IMR-90 (cell line): ENCODE measurements at regions not wholly inside any gene's neighbourhood (a gene's known extent, or its start where the extent isn't known, plus 50 kb on each side); places are given as distances from the start of the nearest gene placed in this dataset.

ENCODE experiments used
- ATAC-seq: fragments of 200-7000 bp; cut with Tn5 transposase; 2 replicates; pipeline ENCODE4 v1.9.1; 2020; ENCODE audit warnings: low read depth, mild to moderate bottlenecking, moderate library complexity
- BruUV-seq: library from RNA; stranded (reverse); fragments of 400-500 nt; replicated peaks from 2 replicates; lab custom pipeline; 2021; lab: Mats Ljungman, UMichigan
- CTCF ChIA-PET: fragments of 300-600 bp; formaldehyde crosslinking; extraction: SDS; loops from one replicate; lab custom pipeline; 2021; ENCODE audit warnings: antibody characterized with exemption; lab: Yijun Ruan, JAX
- POLR2A ChIA-PET: fragments of 300-600 bp; sonication (Branson Sonifier 250); formaldehyde crosslinking; loops from one replicate; lab custom pipeline; 2022; ENCODE audit warnings: antibody characterized with exemption; ENCODE audit not compliant: unreplicated experiment; lab: Charles Lee
- DNase-seq: peaks from one replicate; pipeline ENCODE4 v3.0.0; 2013
- H2AFZ ChIP-seq: replicated peaks from 2 replicates; pipeline ENCODE3; 2013; ENCODE audit warnings: low read length, mild to moderate bottlenecking; ENCODE audit not compliant: poor library complexity
- H2AK5ac ChIP-seq: 2 replicates; pipeline ENCODE4 v1.6.1; 2013; ENCODE audit warnings: low read depth, low read length, inconsistent platforms
- H2AK9ac ChIP-seq: replicated peaks from 2 replicates; pipeline ENCODE3; 2013; ENCODE audit warnings: mild to moderate bottlenecking, low read depth, low read length, moderate library complexity; ENCODE audit not compliant: poor library complexity
- H2BK120ac ChIP-seq: 2 replicates; pipeline ENCODE4 v1.6.1; 2013; ENCODE audit warnings: low read depth, low read length, inconsistent platforms
- H2BK15ac ChIP-seq: 3 replicates; pipeline ENCODE4 v1.6.1; 2013; ENCODE audit warnings: low read depth, low read length, inconsistent platforms
- H2BK20ac ChIP-seq: 2 replicates; pipeline ENCODE4 v1.6.1; 2013; ENCODE audit warnings: low read depth, mild to moderate bottlenecking, inconsistent platforms, low read length, moderate library complexity
- H2BK5ac ChIP-seq: 2 replicates; pipeline ENCODE4 v1.6.1; 2013; ENCODE audit warnings: mild to moderate bottlenecking, low read depth, low read length, inconsistent platforms; ENCODE audit not compliant: poor library complexity, severe bottlenecking
- H3K14ac ChIP-seq: replicated peaks from 2 replicates; pipeline ENCODE4 v1.6.1; 2013; ENCODE audit warnings: low read depth, low read length, inconsistent platforms
- H3K18ac ChIP-seq: 2 replicates; pipeline ENCODE4 v1.6.1; 2013; ENCODE audit warnings: low read depth, low read length, control low read depth
- H3K23ac ChIP-seq: 2 replicates; pipeline ENCODE4 v1.6.1; 2013; ENCODE audit warnings: low read depth, low read length, inconsistent platforms
- H3K27ac ChIP-seq: 2 replicates; pipeline ENCODE4 v1.5.1; 2013; ENCODE audit warnings: mild to moderate bottlenecking, control low read depth, low read length; ENCODE audit not compliant: insufficient read depth
- H3K27me3 ChIP-seq: 2 replicates; pipeline ENCODE4 v1.6.1; 2013; ENCODE audit warnings: low read length; ENCODE audit not compliant: control insufficient read depth, insufficient read depth
- H3K36me3 ChIP-seq: 2 replicates; pipeline ENCODE4 v1.6.1; 2013; ENCODE audit warnings: low read length, mixed read lengths; ENCODE audit not compliant: control insufficient read depth, insufficient read depth
- H3K4ac ChIP-seq: 2 replicates; pipeline ENCODE4 v1.6.1; 2013; ENCODE audit warnings: low read depth, low read length, inconsistent platforms
- H3K4me1 ChIP-seq: 2 replicates; pipeline ENCODE4 v1.6.1; 2013; ENCODE audit warnings: low read length, mixed read lengths; ENCODE audit not compliant: control insufficient read depth, insufficient read depth
- H3K4me2 ChIP-seq: 2 replicates; pipeline ENCODE4 v1.6.1; 2013; ENCODE audit warnings: low read depth, mild to moderate bottlenecking, control low read depth, low read length, moderate library complexity
- H3K4me3 ChIP-seq: 2 replicates; pipeline ENCODE4 v1.5.1; 2013; ENCODE audit warnings: low read depth, mild to moderate bottlenecking, control low read depth, low read length, moderate library complexity; ENCODE audit not compliant: insufficient read depth
- H3K56ac ChIP-seq: 2 replicates; pipeline ENCODE4 v1.6.1; 2013; ENCODE audit warnings: low read length, inconsistent platforms; ENCODE audit not compliant: insufficient read depth; ENCODE audit errors: extremely low read depth
- H3K79me1 ChIP-seq, 2 experiments: 2 replicates each; pipeline ENCODE4 v1.6.1; 2013; ENCODE audit warnings: low read length in 2 of 2, inconsistent platforms in 1 of 2, low read depth in 1 of 2
- H3K9ac ChIP-seq: 2 replicates; pipeline ENCODE4 v1.6.1; 2013; ENCODE audit warnings: low read depth, low read length, control low read depth
- H3K9me1 ChIP-seq: 2 replicates; pipeline ENCODE4 v1.6.1; 2013; ENCODE audit warnings: low read length, inconsistent platforms; ENCODE audit not compliant: insufficient read depth
- H3K9me3 ChIP-seq: 2 replicates; pipeline ENCODE4 v1.6.1; 2013; ENCODE audit warnings: low read length; ENCODE audit not compliant: control insufficient read depth, insufficient read depth
- H4K20me1 ChIP-seq: 2 replicates; pipeline ENCODE4 v1.6.1; 2013; ENCODE audit warnings: low read length, inconsistent platforms; ENCODE audit not compliant: insufficient read depth
- H4K5ac ChIP-seq: 2 replicates; pipeline ENCODE4 v1.6.1; 2013; ENCODE audit warnings: mild to moderate bottlenecking, low read depth, low read length, control low read depth
- H4K8ac ChIP-seq, 2 experiments: 2 replicates each; pipeline ENCODE4 v1.6.1; 2013; ENCODE audit warnings: low read depth in 2 of 2, low read length in 2 of 2, control low read depth in 1 of 2, inconsistent platforms in 1 of 2
- H4K91ac ChIP-seq: 2 replicates; pipeline ENCODE4 v1.6.1; 2013; ENCODE audit warnings: low read depth, low read length, inconsistent platforms; ENCODE audit not compliant: insufficient read depth
- BHLHE40 ChIP-seq: fragments of 150-350 bp; IDR thresholded peaks from 2 replicates; pipeline ENCODE4 v1.6.1; 2016; ENCODE audit warnings: mild to moderate bottlenecking, low read depth, low read length
- CEBPB ChIP-seq: IDR thresholded peaks from 2 replicates; pipeline ENCODE4 v1.6.1; 2012; ENCODE audit warnings: low read depth, low read length, improper control_type of control experiment
- CHD1 ChIP-seq: IDR thresholded peaks from 2 replicates; pipeline ENCODE4 v1.6.1; 2012; ENCODE audit warnings: low read depth, low read length, improper control_type of control experiment
- FOS ChIP-seq: fragments of 150-350 bp; IDR thresholded peaks from 2 replicates; pipeline ENCODE4 v1.6.1; 2016; ENCODE audit warnings: low read depth, low read length
- MAFK ChIP-seq: IDR thresholded peaks from 2 replicates; pipeline ENCODE4 v1.6.1; 2012; ENCODE audit warnings: low read depth, low read length, improper control_type of control experiment
- MAZ ChIP-seq: IDR thresholded peaks from 2 replicates; pipeline ENCODE4 v1.6.1; 2012; ENCODE audit warnings: low read depth, mild to moderate bottlenecking, low read length, improper control_type of control experiment, moderate library complexity, borderline replicate concordance
- MXI1 ChIP-seq: IDR thresholded peaks from 2 replicates; pipeline ENCODE4 v1.6.1; 2012; ENCODE audit warnings: low read depth, mild to moderate bottlenecking, low read length, moderate library complexity, borderline replicate concordance
- NFE2L2 ChIP-seq: fragments of 150-350 bp; IDR thresholded peaks from 2 replicates; pipeline ENCODE4 v1.6.1; 2016; ENCODE audit warnings: low read depth, mild to moderate bottlenecking, low read length
- POLR2A ChIP-seq: IDR thresholded peaks from 2 replicates; pipeline ENCODE4 v1.6.1; 2012; ENCODE audit warnings: mild to moderate bottlenecking, low read depth, low read length
- RAD21 ChIP-seq: IDR thresholded peaks from 2 replicates; pipeline ENCODE4 v1.6.1; 2012; ENCODE audit warnings: low read length, improper control_type of control experiment
- RCOR1 ChIP-seq: IDR thresholded peaks from 2 replicates; pipeline ENCODE4 v1.6.1; 2012; ENCODE audit warnings: mild to moderate bottlenecking, low read length, improper control_type of control experiment; ENCODE audit not compliant: insufficient replicate concordance
- RFX5 ChIP-seq: IDR thresholded peaks from 2 replicates; pipeline ENCODE4 v1.8.0; 2012; ENCODE audit warnings: low read depth, mild to moderate bottlenecking, low read length, moderate library complexity
- SMC3 ChIP-seq: fragments of 150-350 bp; IDR thresholded peaks from 2 replicates; pipeline ENCODE4 v1.6.1; 2016; ENCODE audit warnings: low read depth, mild to moderate bottlenecking, antibody characterized with exemption, low read length, moderate library complexity
- WGBS, 2 experiments: methylation state at CpG; one replicate each; pipeline versions ENCODE4 v1.1.5 to v1.1.7; 2013; ENCODE audit warnings: missing lambda C conversion rate in 2 of 2; ENCODE audit not compliant: insufficient read length in 1 of 2; ENCODE audit errors: extremely low coverage in 2 of 2; 5-methylcytosine and 5-hydroxymethylcytosine counted together
- dilution Hi-C: fragments of 300-500 bp; cut with HindIII; formaldehyde crosslinking; loops from one replicate; pipeline ENCODE4 v1.14.3; 2018; ENCODE audit warnings: low sequenced_read_pairs; ENCODE audit not compliant: unreplicated experiment
- in situ Hi-C: fragments of 300-500 bp; cut with MboI; formaldehyde crosslinking; loops from 3 replicates; pipeline ENCODE4 v1.14.3; 2019; ENCODE audit warnings: low sequenced_read_pairs, inconsistent platforms, mixed read lengths
- intact Hi-C: fragments of 100-400 bp; cut with micrococcal nuclease; formaldehyde crosslinking; loops from 2 replicates; pipeline ENCODE4 v1.10.0; 2022
- TF ChIP-seq, protein P1 (sequence below): conservative IDR thresholded peaks from 2 replicates; pipeline ENCODE4 v1.5.1; 2012; ENCODE audit warnings: mild to moderate bottlenecking, low read depth, low read length, improper control_type of control experiment
- TF ChIP-seq, protein P2 (sequence below): fragments of 150-350 bp; IDR thresholded peaks from 2 replicates; pipeline ENCODE4 v1.6.1; 2017; ENCODE audit warnings: mild to moderate bottlenecking, antibody characterized with exemption, low read length, low read depth

DNA sequence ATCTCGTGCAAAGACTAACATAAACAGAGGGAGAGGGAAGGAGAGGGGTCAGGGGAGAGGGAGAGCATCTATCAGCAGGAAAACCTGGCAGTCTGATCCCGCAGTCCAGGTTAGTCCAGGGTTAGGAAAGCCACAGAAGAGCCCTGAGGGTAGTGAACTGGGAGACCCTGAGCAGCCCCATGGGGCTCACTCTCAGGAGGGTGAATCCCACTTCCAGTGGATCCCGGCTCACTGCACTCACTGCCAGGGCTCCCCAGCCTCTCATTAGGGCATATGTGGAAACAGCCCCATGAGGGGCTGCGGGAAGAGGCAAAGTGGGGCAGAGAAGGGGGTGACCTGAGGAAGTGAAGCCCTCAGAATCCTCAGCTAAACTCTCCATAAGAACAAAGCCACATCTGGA lies 329.9 kb downstream of the UBE3D start:
- Histone ChIP-seq H3K18ac (no peak overlapping the region), H2AK9ac (no peak overlapping the region), H2AK5ac (no peak overlapping the region), H3K79me1 (no peaks in the 10 kb centered on the region), H4K91ac (no peak overlapping the region), H3K14ac (no peak overlapping the region), H3K4me3 (no peak overlapping the region), H3K27me3 (peaks cover 3% of the 10 kb centered on the region), H2BK5ac (no peak overlapping the region), H3K4me1 (no peaks in the 10 kb centered on the region), H3K9ac (no peak overlapping the region), H3K27ac (no peak overlapping the region), H3K56ac (no peak overlapping the region), H3K4me2 (no peak overlapping the region), H2BK120ac (no peak overlapping the region), H3K36me3 (no peaks in the 10 kb centered on the region), H4K5ac (no peak overlapping the region), H2BK20ac (no peak overlapping the region), H3K4ac (no peak overlapping the region), H3K23ac (no peak overlapping the region), H3K9me3 (no peaks in the 10 kb centered on the region), H2AFZ (no peak overlapping the region), H3K9me1 (no peaks in the 10 kb centered on the region), H4K20me1 (no peaks in the 10 kb centered on the region), H4K8ac (no peak overlapping the region), H2BK15ac (no peak overlapping the region)
- DNase-seq (no peak), ATAC-seq (no peak)
- CTCF ChIA-PET = no interaction called here
- intact Hi-C loops (no loop called here), dilution Hi-C loops (no loop called here), in situ Hi-C loops (no loop called here)
- POLR2A ChIA-PET = no interaction called here
- BruUV-seq = no TSS peak
- WGBS, 2 experiments = no CpG with 5 or more reads among the region's 4 CpGs
- TF ChIP-seq MAFK (no peak), RCOR1 (no peak), NFE2L2 (no peak), MXI1 (no peak), POLR2A (no peak), BHLHE40 (no peak), SMC3 (no peak), MAZ (no peak), FOS (no peak), RFX5 (no peak), RAD21 (no peak), CHD1 (no peak), CEBPB (no peak)
- TF ChIP-seq, protein P1, sequence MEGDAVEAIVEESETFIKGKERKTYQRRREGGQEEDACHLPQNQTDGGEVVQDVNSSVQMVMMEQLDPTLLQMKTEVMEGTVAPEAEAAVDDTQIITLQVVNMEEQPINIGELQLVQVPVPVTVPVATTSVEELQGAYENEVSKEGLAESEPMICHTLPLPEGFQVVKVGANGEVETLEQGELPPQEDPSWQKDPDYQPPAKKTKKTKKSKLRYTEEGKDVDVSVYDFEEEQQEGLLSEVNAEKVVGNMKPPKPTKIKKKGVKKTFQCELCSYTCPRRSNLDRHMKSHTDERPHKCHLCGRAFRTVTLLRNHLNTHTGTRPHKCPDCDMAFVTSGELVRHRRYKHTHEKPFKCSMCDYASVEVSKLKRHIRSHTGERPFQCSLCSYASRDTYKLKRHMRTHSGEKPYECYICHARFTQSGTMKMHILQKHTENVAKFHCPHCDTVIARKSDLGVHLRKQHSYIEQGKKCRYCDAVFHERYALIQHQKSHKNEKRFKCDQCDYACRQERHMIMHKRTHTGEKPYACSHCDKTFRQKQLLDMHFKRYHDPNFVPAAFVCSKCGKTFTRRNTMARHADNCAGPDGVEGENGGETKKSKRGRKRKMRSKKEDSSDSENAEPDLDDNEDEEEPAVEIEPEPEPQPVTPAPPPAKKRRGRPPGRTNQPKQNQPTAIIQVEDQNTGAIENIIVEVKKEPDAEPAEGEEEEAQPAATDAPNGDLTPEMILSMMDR = no peak
- TF ChIP-seq, protein P2, sequence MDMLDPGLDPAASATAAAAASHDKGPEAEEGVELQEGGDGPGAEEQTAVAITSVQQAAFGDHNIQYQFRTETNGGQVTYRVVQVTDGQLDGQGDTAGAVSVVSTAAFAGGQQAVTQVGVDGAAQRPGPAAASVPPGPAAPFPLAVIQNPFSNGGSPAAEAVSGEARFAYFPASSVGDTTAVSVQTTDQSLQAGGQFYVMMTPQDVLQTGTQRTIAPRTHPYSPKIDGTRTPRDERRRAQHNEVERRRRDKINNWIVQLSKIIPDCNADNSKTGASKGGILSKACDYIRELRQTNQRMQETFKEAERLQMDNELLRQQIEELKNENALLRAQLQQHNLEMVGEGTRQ = no peak
